ENCODE measurements at regions not wholly inside any gene's neighbourhood (a gene's known extent, or its start where the extent isn't known, plus 50 kb on each side); places are given as distances from the start of the nearest gene placed in this dataset.

GRCh38 chr11:23399995-23400394, 539.7 kb upstream of the CCDC179 start:
- TF ChIP-seq CTCF (conservative IDR thresholded peaks at IDR 0.05) (no peak), ZFX (IDR thresholded peaks at IDR 0.05) (no peak)

All from C4-2B (cell line).